GM11168 (cell line): ENCODE measurements at regions not wholly inside any gene's neighbourhood (a gene's known extent, or its start where the extent isn't known, plus 50 kb on each side); places are given as distances from the start of the nearest gene placed in this dataset.

Source experiments
- in situ Hi-C: fragments of 300-500 bp; cut with MboI; formaldehyde crosslinking; loops from one replicate; pipeline ENCODE4 v1.12.0; 2022; ENCODE audit warnings: low sequenced_read_pairs; ENCODE audit not compliant: unreplicated experiment

- in situ Hi-C loops = no loop called here
Observed at GRCh38 chr6:104357928-104358327, 501.8 kb downstream of the HACE1 start.

- in situ Hi-C loops = no loop called here
Observed at GRCh38 chr6:104356197-104356596, 503.5 kb downstream of the HACE1 start.

GRCh38 chr6:104349191-104349590, 510.5 kb downstream of the HACE1 start:
- in situ Hi-C loops = no loop called here

GRCh38 chr6:104344223-104344622, 515.5 kb downstream of the HACE1 start:
- in situ Hi-C loops = no loop called here

- in situ Hi-C loops = no loop called here
Observed at GRCh38 chr6:104332364-104332763, 527.4 kb downstream of the HACE1 start.

GRCh38 chr6:104326173-104327001, 533.3 kb downstream of the HACE1 start:
- in situ Hi-C loops = no loop called here

- in situ Hi-C loops = no loop called here
Observed at GRCh38 chr6:104325341-104326172, 534.2 kb downstream of the HACE1 start.

GRCh38 chr6:104324301-104324700, 535.4 kb downstream of the HACE1 start:
- in situ Hi-C loops = loop anchor here (25.0 kb wide), 1 partner anchor 512 kb away; no protein-coding TSS in a partner anchor

- in situ Hi-C loops = loop anchor here (25.0 kb wide), 1 partner anchor 511 kb away; no protein-coding TSS in a partner anchor
Observed at GRCh38 chr6:104322841-104323240, 536.9 kb downstream of the HACE1 start.

- in situ Hi-C loops = loop anchor here (25.0 kb wide), 1 partner anchor 509 kb away; no protein-coding TSS in a partner anchor
Observed at GRCh38 chr6:104321301-104321700, 538.4 kb downstream of the HACE1 start.

GRCh38 chr6:104320896-104321295, 538.8 kb downstream of the HACE1 start:
- in situ Hi-C loops = loop anchor here (25.0 kb wide), 1 partner anchor 509 kb away; no protein-coding TSS in a partner anchor

- in situ Hi-C loops = loop anchor here (25.0 kb wide), 1 partner anchor 501 kb away; no protein-coding TSS in a partner anchor
Observed at GRCh38 chr6:104312851-104313250, 546.9 kb downstream of the HACE1 start.

GRCh38 chr6:104306211-104306610, 553.5 kb downstream of the HACE1 start:
- in situ Hi-C loops = loop anchor here (25.0 kb wide), 1 partner anchor 494 kb away; no protein-coding TSS in a partner anchor

GRCh38 chr6:104305206-104305605, 554.5 kb downstream of the HACE1 start:
- in situ Hi-C loops = loop anchor here (25.0 kb wide), 1 partner anchor 493 kb away; no protein-coding TSS in a partner anchor

- in situ Hi-C loops = loop anchor here (25.0 kb wide), 1 partner anchor 490 kb away; no protein-coding TSS in a partner anchor
Observed at GRCh38 chr6:104301951-104302350, 557.8 kb downstream of the HACE1 start.

GRCh38 chr6:104286641-104287040, 573.1 kb downstream of the HACE1 start:
- in situ Hi-C loops = no loop called here

GRCh38 chr6:104284872-104285271, 574.8 kb downstream of the HACE1 start:
- in situ Hi-C loops = no loop called here

GRCh38 chr6:104282581-104282980, 577.1 kb downstream of the HACE1 start:
- in situ Hi-C loops = no loop called here

GRCh38 chr6:104281370-104281769, 578.3 kb downstream of the HACE1 start:
- in situ Hi-C loops = no loop called here

- in situ Hi-C loops = no loop called here
Observed at GRCh38 chr6:104268389-104268788, 591.3 kb downstream of the HACE1 start.

GRCh38 chr6:104266922-104267321, 592.8 kb downstream of the HACE1 start:
- in situ Hi-C loops = no loop called here
